Right lobe of liver (tissue), 6 donors: ENCODE measurements at regions not wholly inside any gene's neighbourhood (a gene's known extent, or its start where the extent isn't known, plus 50 kb on each side); places are given as distances from the start of the nearest gene placed in this dataset.

ENCODE experiments used
- ATAC-seq, 4 donors: fragments of 200-7000 bp; cut with Tn5 transposase; one replicate each; pipeline ENCODE4 v1.9.1; 2020; ENCODE audit warnings: mild to moderate bottlenecking in 4 of 4, moderate library complexity in 4 of 4
- DNase-seq, 3 donors: peaks; one replicate each; pipeline ENCODE4 v3.0.0-alpha.2; 2020
- H3K27ac ChIP-seq, 3 donors: fragments of 200-600 bp; one replicate each; pipeline ENCODE4 v1.8.0; 2022
- H3K27me3 ChIP-seq, 2 donors: fragments of 200-600 bp; one replicate each; pipeline ENCODE4 v1.8.0; 2022
- H3K36me3 ChIP-seq, 4 donors: fragments of 200-600 bp; sonication (generic) in 1 of 4; one replicate each; pipeline versions ENCODE4 v1.5.1 to v1.8.0; 2017 to 2022; ENCODE audit warnings: control low read depth in 1 of 4
- H3K4me1 ChIP-seq, 4 donors: fragments of 200-600 bp; sonication (generic) in 1 of 4; one replicate each; pipeline versions ENCODE4 v1.5.1 to v1.8.0; 2017 to 2022; ENCODE audit warnings: control low read depth in 1 of 4
- H3K4me3 ChIP-seq, 3 donors: fragments of 200-600 bp; one replicate each; pipeline ENCODE4 v1.8.0; 2022
- H3K9me3 ChIP-seq, 4 donors: fragments of 200-600 bp; sonication (generic) in 1 of 4; one replicate each; pipeline versions ENCODE4 v1.5.1 to v1.8.0; 2017 to 2022; ENCODE audit warnings: control low read depth in 1 of 4
- CTCF ChIP-seq, 4 donors: fragments of 200-600 bp in 3 of 4; fragments of 450-650 bp in 1 of 4; IDR thresholded peaks; one replicate each; pipeline versions ENCODE4 v1.5.1 to v1.8.0; 2016 to 2022; ENCODE audit warnings: antibody characterized with exemption in 4 of 4, mild to moderate bottlenecking in 2 of 4
- POLR2A ChIP-seq: fragments of 450-650 bp; IDR thresholded peaks from one replicate; pipeline ENCODE4 v1.6.1; 2017; ENCODE audit warnings: antibody characterized with exemption, mild to moderate bottlenecking
- WGBS: methylation state at CpG from one replicate; pipeline ENCODE4 v1.1.6; 2018; ENCODE audit warnings: low coverage, low lambda C conversion rate; ENCODE audit not compliant: insufficient coverage; ENCODE audit errors: missing lambda C conversion rate; 5-methylcytosine and 5-hydroxymethylcytosine counted together
- intact Hi-C, 2 donors: fragments of 100-400 bp; cut with DNase I; formaldehyde crosslinking; loops; one replicate each; pipeline versions ENCODE4 v1.11.2 to v1.14.1; 2022
- donor health status: DM: no; HTN: yes; CAD: no.
- donor health status: DM: no; HTN: no; CAD: no.
- donor health status: DM: no; HTN: no; CAD: no.
- donor health status: DM: no; HTN: yes; CAD: no.
- donor health status: DM: no; HTN: yes; CAD: no.

- Histone ChIP-seq H3K9me3 (no peaks in the 10 kb centered on the region), H3K27me3 (no peaks in the 10 kb centered on the region), H3K36me3 (no peaks in the 10 kb centered on the region), H3K4me3 (no peak overlapping the region), H3K4me1 (no peaks in the 10 kb centered on the region), H3K27ac (no peak overlapping the region)
- 61% methylated on average over 7 of the region's 7 CpGs for WGBS
- intact Hi-C loops = no loop called here
- ATAC-seq = no peak
- DNase-seq = no peak
- no peak for TF ChIP-seq CTCF (IDR thresholded peaks at IDR 0.05)
- no peak for TF ChIP-seq POLR2A
These were observed 453.0 kb downstream of the ADAMTS20 start for GRCh38 chr12:43098766-43099550.

- H3K27me3 ChIP-seq = no peaks in the 10 kb centered on the region
- H3K36me3 ChIP-seq = no peaks in the 10 kb centered on the region
- DNase-seq (no peak), ATAC-seq (no peak)
- no peak overlapping the region for H3K4me3 ChIP-seq
- no peaks in the 10 kb centered on the region for H3K9me3 ChIP-seq
- intact Hi-C loops = no loop called here
- no peak overlapping the region for H3K27ac ChIP-seq
- TF ChIP-seq CTCF (IDR thresholded peaks at IDR 0.05) (no peak), POLR2A (no peak)
- H3K4me1 ChIP-seq = no peaks in the 10 kb centered on the region
These were observed 453.9 kb downstream of the ADAMTS20 start for GRCh38 chr12:43098071-43098470.

- TF ChIP-seq CTCF (IDR thresholded peaks at IDR 0.05) (no peak), POLR2A (no peak)
- Histone ChIP-seq H3K36me3 (no peaks in the 10 kb centered on the region), H3K27ac (no peak overlapping the region)
These were observed 454.5 kb downstream of the ADAMTS20 start for GRCh38 chr12:43097471-43097870.

GRCh38 chr12:43095669-43096280, 456.2 kb downstream of the ADAMTS20 start:
- H3K4me3 ChIP-seq = no peak overlapping the region
- H3K4me1 ChIP-seq = no peaks in the 10 kb centered on the region
- 53% methylated on average over 6 of the region's 6 CpGs for WGBS
- no peaks in the 10 kb centered on the region for H3K27me3 ChIP-seq
- TF ChIP-seq POLR2A (no peak), CTCF (IDR thresholded peaks at IDR 0.05) (no peak)
- DNase-seq (no peak), ATAC-seq (no peak)
- no peaks in the 10 kb centered on the region for H3K9me3 ChIP-seq
- H3K27ac ChIP-seq = no peak overlapping the region
- intact Hi-C loops = no loop called here
- H3K36me3 ChIP-seq = no peaks in the 10 kb centered on the region

More at GRCh38 chr12:43097471-43097870, 454.5 kb downstream of the ADAMTS20 start:
- no peak overlapping the region for H3K4me3 ChIP-seq
- no peaks in the 10 kb centered on the region for H3K9me3 ChIP-seq
- DNase-seq (no peak), ATAC-seq (no peak)
- intact Hi-C loops = no loop called here
- WGBS = 75% methylated on average over 1 of the region's 1 CpG
- no peaks in the 10 kb centered on the region for H3K4me1 ChIP-seq
- no peaks in the 10 kb centered on the region for H3K27me3 ChIP-seq
